Stimulated activated CD8-positive, alpha-beta memory T cell treated with anti-CD3 and anti-CD28 coated beads, Interleukin-7, amount 100 ng/mL, for 24 hours (primary cell): ENCODE measurements at regions not wholly inside any gene's neighbourhood (a gene's known extent, or its start where the extent isn't known, plus 50 kb on each side); places are given as distances from the start of the nearest gene placed in this dataset.

Experiments
- DNase-seq: peaks from one replicate; pipeline ENCODE4 v3.0.0-alpha.2; 2020; ENCODE audit warnings: low read depth

GRCh38 chr17:77379065-77379428, 238.3 kb downstream of the SEC14L1 start:
- no peak for DNase-seq

GRCh38 chr17:77379832-77380231, 239.1 kb downstream of the SEC14L1 start:
- no peak for DNase-seq

- DNase-seq: no peak
These were observed 239.8 kb downstream of the SEC14L1 start for GRCh38 chr17:77380395-77381184.

- DNase-seq: no peak
These were observed 240.5 kb downstream of the SEC14L1 start for GRCh38 chr17:77381185-77381700.

- DNase-seq: no peak
These were observed 241.0 kb downstream of the SEC14L1 start for GRCh38 chr17:77381731-77382130.

- no peak for DNase-seq
These were observed 241.7 kb downstream of the SEC14L1 start for GRCh38 chr17:77382356-77382911.

GRCh38 chr17:77382966-77383612, 242.3 kb downstream of the SEC14L1 start:
- DNase-seq: no peak

- no peak for DNase-seq
These were observed 243.1 kb downstream of the SEC14L1 start for GRCh38 chr17:77383613-77384608.

GRCh38 chr17:77385750-77386501, 245.2 kb downstream of the SEC14L1 start:
- no peak for DNase-seq

- DNase-seq: no peak
These were observed 245.9 kb downstream of the SEC14L1 start for GRCh38 chr17:77386502-77387192.

GRCh38 chr17:77387891-77388290, 247.1 kb downstream of the SEC14L1 start:
- no peak for DNase-seq

- no peak for DNase-seq
These were observed 247.9 kb downstream of the SEC14L1 start for GRCh38 chr17:77388384-77389306.

- DNase-seq: no peak
These were observed 250.1 kb downstream of the SEC14L1 start for GRCh38 chr17:77390870-77391269.

GRCh38 chr17:77391668-77392375, 251.1 kb downstream of the SEC14L1 start:
- no peak for DNase-seq

GRCh38 chr17:77392376-77393273, 251.9 kb downstream of the SEC14L1 start:
- DNase-seq: no peak

- DNase-seq: no peak
These were observed 252.5 kb downstream of the SEC14L1 start for GRCh38 chr17:77393274-77393600.

GRCh38 chr17:77393867-77394539, 253.2 kb downstream of the SEC14L1 start:
- no peak for DNase-seq
